ENCODE measurements at regions not wholly inside any gene's neighbourhood (a gene's known extent, or its start where the extent isn't known, plus 50 kb on each side); places are given as distances from the start of the nearest gene placed in this dataset.
"Not testable (repeated sequence)": the region's sequence is repeated elsewhere in the genome, so short reads cannot be mapped to it uniquely, and the experiment has no call there.

DNA sequence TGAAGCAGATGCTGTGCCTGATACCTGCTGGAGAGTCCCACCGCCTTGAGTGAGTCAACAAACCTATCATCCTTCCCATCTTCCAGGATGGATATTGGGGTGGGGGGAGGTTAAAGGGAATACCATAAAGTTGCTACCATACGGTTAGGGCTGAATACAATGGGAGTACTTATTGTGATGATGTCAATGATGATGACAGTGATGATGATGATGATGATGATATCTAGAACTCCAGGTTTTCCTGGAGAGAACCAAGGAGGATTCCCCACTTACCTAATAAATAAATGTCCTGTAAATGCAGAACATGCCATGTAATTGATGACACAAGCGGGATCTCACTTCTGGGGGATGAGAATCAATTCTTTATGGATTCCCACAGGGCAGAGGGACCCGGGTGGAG lies 370.9 kb downstream of the BCL2L11 start:
- TF ChIP-seq, protein P1, sequence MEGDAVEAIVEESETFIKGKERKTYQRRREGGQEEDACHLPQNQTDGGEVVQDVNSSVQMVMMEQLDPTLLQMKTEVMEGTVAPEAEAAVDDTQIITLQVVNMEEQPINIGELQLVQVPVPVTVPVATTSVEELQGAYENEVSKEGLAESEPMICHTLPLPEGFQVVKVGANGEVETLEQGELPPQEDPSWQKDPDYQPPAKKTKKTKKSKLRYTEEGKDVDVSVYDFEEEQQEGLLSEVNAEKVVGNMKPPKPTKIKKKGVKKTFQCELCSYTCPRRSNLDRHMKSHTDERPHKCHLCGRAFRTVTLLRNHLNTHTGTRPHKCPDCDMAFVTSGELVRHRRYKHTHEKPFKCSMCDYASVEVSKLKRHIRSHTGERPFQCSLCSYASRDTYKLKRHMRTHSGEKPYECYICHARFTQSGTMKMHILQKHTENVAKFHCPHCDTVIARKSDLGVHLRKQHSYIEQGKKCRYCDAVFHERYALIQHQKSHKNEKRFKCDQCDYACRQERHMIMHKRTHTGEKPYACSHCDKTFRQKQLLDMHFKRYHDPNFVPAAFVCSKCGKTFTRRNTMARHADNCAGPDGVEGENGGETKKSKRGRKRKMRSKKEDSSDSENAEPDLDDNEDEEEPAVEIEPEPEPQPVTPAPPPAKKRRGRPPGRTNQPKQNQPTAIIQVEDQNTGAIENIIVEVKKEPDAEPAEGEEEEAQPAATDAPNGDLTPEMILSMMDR (IDR thresholded peaks at IDR 0.05) = not testable (repeated sequence)
- TF ChIP-seq, protein P2, sequence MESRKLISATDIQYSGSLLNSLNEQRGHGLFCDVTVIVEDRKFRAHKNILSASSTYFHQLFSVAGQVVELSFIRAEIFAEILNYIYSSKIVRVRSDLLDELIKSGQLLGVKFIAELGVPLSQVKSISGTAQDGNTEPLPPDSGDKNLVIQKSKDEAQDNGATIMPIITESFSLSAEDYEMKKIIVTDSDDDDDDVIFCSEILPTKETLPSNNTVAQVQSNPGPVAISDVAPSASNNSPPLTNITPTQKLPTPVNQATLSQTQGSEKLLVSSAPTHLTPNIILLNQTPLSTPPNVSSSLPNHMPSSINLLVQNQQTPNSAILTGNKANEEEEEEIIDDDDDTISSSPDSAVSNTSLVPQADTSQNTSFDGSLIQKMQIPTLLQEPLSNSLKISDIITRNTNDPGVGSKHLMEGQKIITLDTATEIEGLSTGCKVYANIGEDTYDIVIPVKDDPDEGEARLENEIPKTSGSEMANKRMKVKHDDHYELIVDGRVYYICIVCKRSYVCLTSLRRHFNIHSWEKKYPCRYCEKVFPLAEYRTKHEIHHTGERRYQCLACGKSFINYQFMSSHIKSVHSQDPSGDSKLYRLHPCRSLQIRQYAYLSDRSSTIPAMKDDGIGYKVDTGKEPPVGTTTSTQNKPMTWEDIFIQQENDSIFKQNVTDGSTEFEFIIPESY (IDR thresholded peaks at IDR 0.05; ENCODE audit: borderline replicate concordance, low read depth) = not testable (repeated sequence)
- not testable (repeated sequence) for TF ChIP-seq EP300 (IDR thresholded peaks at IDR 0.05; ENCODE audit: borderline replicate concordance in 1 of 2, low read depth in 1 of 2, low read length in 1 of 2); POLR2AphosphoS5 (IDR thresholded peaks at IDR 0.05; ENCODE audit: low read depth, low read length); RAD21 (IDR thresholded peaks at IDR 0.05; ENCODE audit: low read length); GABPA (IDR thresholded peaks at IDR 0.05; ENCODE audit: low read depth); MXI1 (IDR thresholded peaks at IDR 0.05; ENCODE audit: low read depth, low read length)
- TF ChIP-seq, protein P3, sequence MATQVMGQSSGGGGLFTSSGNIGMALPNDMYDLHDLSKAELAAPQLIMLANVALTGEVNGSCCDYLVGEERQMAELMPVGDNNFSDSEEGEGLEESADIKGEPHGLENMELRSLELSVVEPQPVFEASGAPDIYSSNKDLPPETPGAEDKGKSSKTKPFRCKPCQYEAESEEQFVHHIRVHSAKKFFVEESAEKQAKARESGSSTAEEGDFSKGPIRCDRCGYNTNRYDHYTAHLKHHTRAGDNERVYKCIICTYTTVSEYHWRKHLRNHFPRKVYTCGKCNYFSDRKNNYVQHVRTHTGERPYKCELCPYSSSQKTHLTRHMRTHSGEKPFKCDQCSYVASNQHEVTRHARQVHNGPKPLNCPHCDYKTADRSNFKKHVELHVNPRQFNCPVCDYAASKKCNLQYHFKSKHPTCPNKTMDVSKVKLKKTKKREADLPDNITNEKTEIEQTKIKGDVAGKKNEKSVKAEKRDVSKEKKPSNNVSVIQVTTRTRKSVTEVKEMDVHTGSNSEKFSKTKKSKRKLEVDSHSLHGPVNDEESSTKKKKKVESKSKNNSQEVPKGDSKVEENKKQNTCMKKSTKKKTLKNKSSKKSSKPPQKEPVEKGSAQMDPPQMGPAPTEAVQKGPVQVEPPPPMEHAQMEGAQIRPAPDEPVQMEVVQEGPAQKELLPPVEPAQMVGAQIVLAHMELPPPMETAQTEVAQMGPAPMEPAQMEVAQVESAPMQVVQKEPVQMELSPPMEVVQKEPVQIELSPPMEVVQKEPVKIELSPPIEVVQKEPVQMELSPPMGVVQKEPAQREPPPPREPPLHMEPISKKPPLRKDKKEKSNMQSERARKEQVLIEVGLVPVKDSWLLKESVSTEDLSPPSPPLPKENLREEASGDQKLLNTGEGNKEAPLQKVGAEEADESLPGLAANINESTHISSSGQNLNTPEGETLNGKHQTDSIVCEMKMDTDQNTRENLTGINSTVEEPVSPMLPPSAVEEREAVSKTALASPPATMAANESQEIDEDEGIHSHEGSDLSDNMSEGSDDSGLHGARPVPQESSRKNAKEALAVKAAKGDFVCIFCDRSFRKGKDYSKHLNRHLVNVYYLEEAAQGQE (IDR thresholded peaks at IDR 0.05; ENCODE audit: low read depth, low read length) = not testable (repeated sequence)
